NCI-H446 (cell line): ENCODE measurements at regions not wholly inside any gene's neighbourhood (a gene's known extent, or its start where the extent isn't known, plus 50 kb on each side); places are given as distances from the start of the nearest gene placed in this dataset.
"Not testable (repeated sequence)": the region's sequence is repeated elsewhere in the genome, so short reads cannot be mapped to it uniquely, and the experiment has no call there.

Experiments
- DNase-seq, 2 experiments: peaks; one replicate each; lab custom pipeline; 2025; lab: John Stamatoyannopoulos, UW

- no peak for DNase-seq
These were observed 133.6 kb upstream of the RAP2B start for GRCh38 chr3:153028381-153028780.

- no peak for DNase-seq
These were observed 132.7 kb upstream of the RAP2B start for GRCh38 chr3:153029350-153029749.

GRCh38 chr3:153032891-153033290 is 129.1 kb upstream of the RAP2B start:
- DNase-seq = no peak

GRCh38 chr3:153036846-153037245 is 125.2 kb upstream of the RAP2B start:
- no peak for DNase-seq

GRCh38 chr3:153038367-153038766 is 123.7 kb upstream of the RAP2B start:
- no peak for DNase-seq

GRCh38 chr3:153038779-153039178 is 123.2 kb upstream of the RAP2B start:
- DNase-seq = no peak

GRCh38 chr3:153041181-153041580 is 120.8 kb upstream of the RAP2B start:
- no peak for DNase-seq

GRCh38 chr3:153042088-153042487 is 119.9 kb upstream of the RAP2B start:
- DNase-seq = no peak

GRCh38 chr3:153043729-153044328 is 118.2 kb upstream of the RAP2B start:
- no peak for DNase-seq

GRCh38 chr3:153045150-153045549 is 116.9 kb upstream of the RAP2B start:
- DNase-seq = no peak

- DNase-seq = no peak
These were observed 111.0 kb upstream of the RAP2B start for GRCh38 chr3:153050978-153051377.

- DNase-seq = no peak
These were observed 110.5 kb upstream of the RAP2B start for GRCh38 chr3:153051427-153052095.

GRCh38 chr3:153052096-153052460 is 109.9 kb upstream of the RAP2B start:
- DNase-seq = peak in 1 of 2 experiments; percentile 25

GRCh38 chr3:153055217-153055616 is 106.8 kb upstream of the RAP2B start:
- DNase-seq = no peak

- DNase-seq = no peak
These were observed 106.2 kb upstream of the RAP2B start for GRCh38 chr3:153055779-153056178.

- not testable (repeated sequence) for DNase-seq
These were observed 103.9 kb upstream of the RAP2B start for GRCh38 chr3:153058031-153058688.

GRCh38 chr3:153060346-153060745 is 101.7 kb upstream of the RAP2B start:
- DNase-seq = no peak

GRCh38 chr3:153061938-153062528 is 100.0 kb upstream of the RAP2B start:
- no peak for DNase-seq

GRCh38 chr3:153063337-153063736 is 98.7 kb upstream of the RAP2B start:
- no peak for DNase-seq

GRCh38 chr3:153066983-153067382 is 95.0 kb upstream of the RAP2B start:
- no peak for DNase-seq

GRCh38 chr3:153069598-153070510 is 92.2 kb upstream of the RAP2B start:
- DNase-seq = peak in 1 of 2 experiments; percentile 57

- DNase-seq = peak; percentile 8 to 56
These were observed 91.5 kb upstream of the RAP2B start for GRCh38 chr3:153070511-153070868.
